Gastroesophageal sphincter (tissue), 4 donors: ENCODE measurements at regions not wholly inside any gene's neighbourhood (a gene's known extent, or its start where the extent isn't known, plus 50 kb on each side); places are given as distances from the start of the nearest gene placed in this dataset.

ENCODE experiments used
- ATAC-seq: fragments of 150-250 bp; one replicate; pipeline ENCODE4 v1.9.1; 2016; ENCODE audit warnings: mild to moderate bottlenecking, moderate library complexity
- H3K27ac ChIP-seq, 4 donors: fragments of 200-600 bp; sonication (generic) in 3 of 4; 1 replicate in 3 of 4; 2 replicates in 1 of 4; pipeline ENCODE4 v1.5.1; 2016 to 2019
- H3K27me3 ChIP-seq: fragments of 200-600 bp; sonication (generic); one replicate; pipeline ENCODE4 v1.5.1; 2019
- H3K36me3 ChIP-seq, 2 donors: fragments of 200-600 bp; sonication (generic); one replicate each; pipeline ENCODE4 v1.5.1; 2019; ENCODE audit warnings: control low read depth in 1 of 2
- H3K4me1 ChIP-seq, 3 donors: fragments of 200-600 bp; sonication (generic); 1 replicate in 2 of 3; 2 replicates in 1 of 3; pipeline ENCODE4 v1.5.1; 2016 to 2019; ENCODE audit warnings: control low read depth in 2 of 3
- H3K4me3 ChIP-seq, 2 donors: fragments of 200-600 bp; sonication (generic); one replicate each; pipeline ENCODE4 v1.5.1; 2019; ENCODE audit warnings: mild to moderate bottlenecking in 1 of 2, moderate library complexity in 1 of 2
- H3K9me3 ChIP-seq, 3 donors: fragments of 200-600 bp; sonication (generic); one replicate each; pipeline ENCODE4 v1.5.1; 2017 to 2019; ENCODE audit warnings: control low read depth in 2 of 3
- CTCF ChIP-seq, 4 experiments: fragments of 200-600 bp in 2 of 4; fragments of 450-650 bp in 2 of 4; sonication (generic) in 1 of 4; IDR thresholded peaks; one replicate each; pipeline ENCODE4 v1.5.1; 2017 to 2019; ENCODE audit warnings: antibody characterized with exemption in 4 of 4, mild to moderate bottlenecking in 2 of 4, moderate library complexity in 2 of 4
- EP300 ChIP-seq: sonication (generic); formaldehyde crosslinking; IDR thresholded peaks from one replicate; pipeline ENCODE4 v1.6.1; 2017; ENCODE audit warnings: antibody characterized with exemption, mild to moderate bottlenecking
- POLR2A ChIP-seq, 2 donors: fragments of 450-650 bp; IDR thresholded peaks; one replicate each; pipeline ENCODE4 v1.6.1; 2017; ENCODE audit warnings: antibody characterized with exemption in 2 of 2, mild to moderate bottlenecking in 2 of 2, moderate library complexity in 1 of 2
- POLR2AphosphoS5 ChIP-seq: sonication (generic); formaldehyde crosslinking; IDR thresholded peaks from one replicate; pipeline ENCODE4 v1.6.1; 2017; ENCODE audit warnings: antibody characterized with exemption
- WGBS, 2 donors: methylation state at CpG; one replicate each; pipeline ENCODE4 v1.1.5; 2018; ENCODE audit warnings: low coverage in 1 of 2; 5-methylcytosine and 5-hydroxymethylcytosine counted together

- H3K9me3 ChIP-seq: no peaks in the 10 kb centered on the region
- H3K36me3 ChIP-seq: no peaks in the 10 kb centered on the region
- no peak overlapping the region for H3K27ac ChIP-seq
- WGBS, 2 donors: 8 to 28% methylated on average over 4 of the region's 4 CpGs
- no peaks in the 10 kb centered on the region for H3K27me3 ChIP-seq
- H3K4me3 ChIP-seq: no peak overlapping the region
- TF ChIP-seq CTCF (IDR thresholded peaks at IDR 0.05) (peak; percentile 49 to 59 (median 54)), POLR2AphosphoS5 (no peak), POLR2A (IDR thresholded peaks at IDR 0.05) (no peak), EP300 (no peak)
- H3K4me1 ChIP-seq: no peaks in the 10 kb centered on the region
- ATAC-seq: no peak
Measured at GRCh38 chr11:11022125-11022730, 164.4 kb upstream of the ZBED5 start.

DNA sequence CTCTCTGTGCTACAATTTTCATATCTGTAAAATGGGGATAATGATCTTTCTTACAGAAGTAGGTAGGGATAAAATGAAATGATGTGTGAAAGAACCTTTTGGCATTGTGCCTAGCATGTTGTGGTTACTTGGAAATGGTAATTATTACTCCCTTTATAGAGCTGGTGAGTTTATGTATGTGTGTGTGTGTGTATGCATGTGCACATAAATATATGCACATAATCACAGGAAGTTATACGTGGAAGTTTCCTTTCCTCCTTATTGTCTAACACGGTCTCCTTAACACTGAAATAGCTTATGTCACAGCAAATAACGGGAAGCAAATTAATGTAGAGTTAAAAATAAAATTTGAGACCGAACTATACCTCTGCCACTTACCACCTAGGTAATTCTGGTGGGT, 163.7 kb upstream of the ZBED5 start:
- no peaks in the 10 kb centered on the region for H3K4me1 ChIP-seq
- no peaks in the 10 kb centered on the region for H3K9me3 ChIP-seq
- no peaks in the 10 kb centered on the region for H3K36me3 ChIP-seq
- ATAC-seq: no peak
- no peaks in the 10 kb centered on the region for H3K27me3 ChIP-seq
- WGBS, 2 donors: 59 to 70% methylated on average over 4 of the region's 4 CpGs
- no peak for TF ChIP-seq POLR2A (IDR thresholded peaks at IDR 0.05)
- no peak for TF ChIP-seq POLR2AphosphoS5
- no peak for TF ChIP-seq EP300
- TF ChIP-seq CTCF (IDR thresholded peaks at IDR 0.05): no peak
- no peak overlapping the region for H3K27ac ChIP-seq
- H3K4me3 ChIP-seq: no peak overlapping the region

GRCh38 chr11:11020747-11021149, 162.9 kb upstream of the ZBED5 start:
- no peak for ATAC-seq
- no peaks in the 10 kb centered on the region for H3K36me3 ChIP-seq
- H3K9me3 ChIP-seq: no peaks in the 10 kb centered on the region
- TF ChIP-seq EP300 (no peak), POLR2A (IDR thresholded peaks at IDR 0.05) (no peak), POLR2AphosphoS5 (no peak), CTCF (IDR thresholded peaks at IDR 0.05) (no peak)
- no peak overlapping the region for H3K27ac ChIP-seq
- 49 to 85% methylated on average over 4 to 6 of the region's 6 CpGs for WGBS, 2 donors
- no peaks in the 10 kb centered on the region for H3K4me1 ChIP-seq
- H3K27me3 ChIP-seq: no peaks in the 10 kb centered on the region
- no peak overlapping the region for H3K4me3 ChIP-seq

DNA sequence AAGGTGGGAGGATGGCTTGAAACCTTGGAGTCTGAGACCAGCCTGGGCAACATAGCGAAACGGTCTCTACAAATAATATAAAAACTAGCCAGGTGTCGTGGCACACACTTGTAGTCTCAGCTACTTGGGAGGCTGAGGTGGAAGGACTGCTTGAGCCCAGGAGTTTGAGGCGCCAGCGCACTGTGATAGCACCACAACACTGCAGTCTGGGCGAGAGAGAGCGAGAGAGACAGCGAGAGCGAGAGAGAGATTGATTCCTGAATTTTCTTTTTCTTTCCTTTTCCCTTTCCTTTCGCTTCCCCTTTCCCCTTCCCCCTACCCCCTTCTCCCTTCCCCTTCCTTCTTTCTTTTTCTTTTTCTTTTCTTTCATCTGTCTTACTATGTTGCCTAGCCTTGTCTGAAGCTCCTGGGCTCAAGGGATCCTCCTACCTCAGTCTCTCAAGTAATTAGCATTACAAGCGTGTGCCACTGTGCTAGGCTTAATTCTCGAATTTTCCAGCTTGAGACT, 162.4 kb upstream of the ZBED5 start:
- 88 to 93% methylated on average over 10 to 12 of the region's 12 CpGs for WGBS, 2 donors
- Histone ChIP-seq H3K27me3 (no peaks in the 10 kb centered on the region), H3K9me3 (no peaks in the 10 kb centered on the region), H3K4me1 (no peaks in the 10 kb centered on the region), H3K36me3 (no peaks in the 10 kb centered on the region), H3K27ac (no peak overlapping the region), H3K4me3 (no peak overlapping the region)
- no peak for ATAC-seq
- TF ChIP-seq POLR2AphosphoS5: no peak
- no peak for TF ChIP-seq POLR2A (IDR thresholded peaks at IDR 0.05)

DNA sequence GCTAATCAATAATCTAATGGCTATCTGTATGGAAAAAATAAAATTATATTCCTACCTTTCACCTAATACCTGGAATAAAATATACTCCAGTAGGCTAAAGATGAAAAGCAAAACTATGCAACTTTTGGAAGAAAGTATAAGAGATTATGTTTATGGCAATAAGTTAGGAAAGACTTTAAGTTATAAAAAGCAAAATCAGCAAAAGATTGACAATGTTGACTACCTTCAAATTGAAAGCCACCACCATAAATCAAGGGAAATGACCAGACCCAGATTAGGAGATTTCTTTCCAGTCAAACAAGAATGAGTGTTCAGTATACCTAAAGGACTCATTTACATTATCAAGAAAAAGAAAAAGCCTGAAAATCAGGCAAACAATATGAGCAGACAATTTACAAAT, 159.1 kb upstream of the ZBED5 start:
- Histone ChIP-seq H3K36me3 (no peaks in the 10 kb centered on the region), H3K4me3 (no peak overlapping the region), H3K27ac (no peak overlapping the region), H3K9me3 (no peaks in the 10 kb centered on the region), H3K27me3 (no peaks in the 10 kb centered on the region), H3K4me1 (no peaks in the 10 kb centered on the region)
- TF ChIP-seq CTCF (IDR thresholded peaks at IDR 0.05): no peak
- TF ChIP-seq POLR2A (IDR thresholded peaks at IDR 0.05): no peak
- TF ChIP-seq EP300: no peak
- no peak for TF ChIP-seq POLR2AphosphoS5
- no peak for ATAC-seq
